ENCODE measurements at regions not wholly inside any gene's neighbourhood (a gene's known extent, or its start where the extent isn't known, plus 50 kb on each side); places are given as distances from the start of the nearest gene placed in this dataset.

DNA sequence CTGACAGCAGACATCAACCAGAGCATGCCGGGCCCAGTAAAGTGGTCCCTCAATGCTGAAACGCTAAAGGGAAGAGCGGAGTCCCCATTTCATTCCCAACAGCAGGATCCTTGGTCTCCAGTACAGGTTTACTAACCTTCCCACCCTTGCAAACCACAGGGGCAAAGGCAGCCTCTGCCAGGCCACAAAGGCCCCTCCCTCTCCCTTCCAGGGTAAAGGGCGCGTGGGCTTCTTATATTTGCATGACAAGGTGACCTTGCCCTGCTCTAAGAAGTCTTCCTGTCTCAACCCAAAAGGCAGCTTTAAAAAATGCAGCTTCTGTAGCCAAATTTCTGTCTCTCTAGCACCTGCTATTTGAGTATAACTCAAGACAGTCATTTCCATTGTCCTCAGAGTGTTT is 131.5 kb upstream of the PTCH1 start (continued):
- no peak for TF ChIP-seq SRSF9 (IDR thresholded peaks at IDR 0.05; ENCODE audit: borderline replicate concordance, insufficient read depth, low read depth, low read length, poor library complexity, severe bottlenecking)
- no peak for TF ChIP-seq ZIK1 (CRISPR knock-in tag; IDR thresholded peaks at IDR 0.05; ENCODE audit: borderline replicate concordance, low read depth)
- TF ChIP-seq ARID4A (CRISPR knock-in tag; IDR thresholded peaks at IDR 0.05; ENCODE audit: borderline replicate concordance) = no peak
- TF ChIP-seq ZNF670 (CRISPR knock-in tag; IDR thresholded peaks at IDR 0.05; ENCODE audit: borderline replicate concordance) = no peak
- TF ChIP-seq EEA1 (CRISPR knock-in tag; IDR thresholded peaks at IDR 0.05; ENCODE audit: borderline replicate concordance) = no peak

DNA sequence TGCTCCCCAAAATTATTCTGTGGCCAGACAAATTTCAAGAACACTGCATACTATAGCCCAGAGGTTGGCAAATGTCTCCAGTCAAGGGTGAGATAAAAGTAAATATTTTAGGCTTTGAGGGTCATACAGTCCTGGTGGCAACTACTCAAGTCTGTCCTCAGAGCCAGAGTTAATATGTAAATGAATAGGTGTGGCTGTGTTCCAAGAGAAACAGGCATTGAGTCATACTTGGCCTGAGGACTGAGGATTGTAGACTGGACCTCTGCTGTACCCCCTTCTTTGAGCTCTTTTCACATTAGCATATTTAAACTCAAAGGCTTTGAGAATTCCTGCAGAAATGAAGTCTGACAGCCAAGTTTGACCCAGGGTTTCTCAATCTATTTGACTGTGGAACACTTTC is 129.2 kb upstream of the PTCH1 start:
- in situ Hi-C loops (cut with HindIII; ENCODE audit: extremely low pct_ligation_motif_present, low pct_unique_long_range_greater_than_20kb) = no loop called here
- TF ChIP-seq, protein P1, sequence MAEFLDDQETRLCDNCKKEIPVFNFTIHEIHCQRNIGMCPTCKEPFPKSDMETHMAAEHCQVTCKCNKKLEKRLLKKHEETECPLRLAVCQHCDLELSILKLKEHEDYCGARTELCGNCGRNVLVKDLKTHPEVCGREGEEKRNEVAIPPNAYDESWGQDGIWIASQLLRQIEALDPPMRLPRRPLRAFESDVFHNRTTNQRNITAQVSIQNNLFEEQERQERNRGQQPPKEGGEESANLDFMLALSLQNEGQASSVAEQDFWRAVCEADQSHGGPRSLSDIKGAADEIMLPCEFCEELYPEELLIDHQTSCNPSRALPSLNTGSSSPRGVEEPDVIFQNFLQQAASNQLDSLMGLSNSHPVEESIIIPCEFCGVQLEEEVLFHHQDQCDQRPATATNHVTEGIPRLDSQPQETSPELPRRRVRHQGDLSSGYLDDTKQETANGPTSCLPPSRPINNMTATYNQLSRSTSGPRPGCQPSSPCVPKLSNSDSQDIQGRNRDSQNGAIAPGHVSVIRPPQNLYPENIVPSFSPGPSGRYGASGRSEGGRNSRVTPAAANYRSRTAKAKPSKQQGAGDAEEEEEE (CRISPR knock-in tag; IDR thresholded peaks at IDR 0.05; ENCODE audit: borderline replicate concordance) = no peak
- TF ChIP-seq HMG20A (CRISPR knock-in tag; IDR thresholded peaks at IDR 0.05; ENCODE audit: borderline replicate concordance) = no peak
- no peak for TF ChIP-seq HOXA3 (CRISPR knock-in tag; IDR thresholded peaks at IDR 0.05)
- no peak for TF ChIP-seq ZNF337 (CRISPR knock-in tag; IDR thresholded peaks at IDR 0.05; ENCODE audit: borderline replicate concordance, low read depth)
- no peak for TF ChIP-seq SOX6 (IDR thresholded peaks at IDR 0.05)
- TF ChIP-seq SOX6 (CRISPR knock-in tag; IDR thresholded peaks at IDR 0.05) = no peak
- TF ChIP-seq PAX8 (CRISPR knock-in tag; IDR thresholded peaks at IDR 0.05; ENCODE audit: borderline replicate concordance) = no peak
- TF ChIP-seq, protein P2, sequence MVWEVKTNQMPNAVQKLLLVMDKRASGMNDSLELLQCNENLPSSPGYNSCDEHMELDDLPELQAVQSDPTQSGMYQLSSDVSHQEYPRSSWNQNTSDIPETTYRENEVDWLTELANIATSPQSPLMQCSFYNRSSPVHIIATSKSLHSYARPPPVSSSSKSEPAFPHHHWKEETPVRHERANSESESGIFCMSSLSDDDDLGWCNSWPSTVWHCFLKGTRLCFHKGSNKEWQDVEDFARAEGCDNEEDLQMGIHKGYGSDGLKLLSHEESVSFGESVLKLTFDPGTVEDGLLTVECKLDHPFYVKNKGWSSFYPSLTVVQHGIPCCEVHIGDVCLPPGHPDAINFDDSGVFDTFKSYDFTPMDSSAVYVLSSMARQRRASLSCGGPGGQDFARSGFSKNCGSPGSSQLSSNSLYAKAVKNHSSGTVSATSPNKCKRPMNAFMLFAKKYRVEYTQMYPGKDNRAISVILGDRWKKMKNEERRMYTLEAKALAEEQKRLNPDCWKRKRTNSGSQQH (CRISPR knock-in tag; IDR thresholded peaks at IDR 0.05; ENCODE audit: low read depth) = no peak
- TF ChIP-seq, protein P3, sequence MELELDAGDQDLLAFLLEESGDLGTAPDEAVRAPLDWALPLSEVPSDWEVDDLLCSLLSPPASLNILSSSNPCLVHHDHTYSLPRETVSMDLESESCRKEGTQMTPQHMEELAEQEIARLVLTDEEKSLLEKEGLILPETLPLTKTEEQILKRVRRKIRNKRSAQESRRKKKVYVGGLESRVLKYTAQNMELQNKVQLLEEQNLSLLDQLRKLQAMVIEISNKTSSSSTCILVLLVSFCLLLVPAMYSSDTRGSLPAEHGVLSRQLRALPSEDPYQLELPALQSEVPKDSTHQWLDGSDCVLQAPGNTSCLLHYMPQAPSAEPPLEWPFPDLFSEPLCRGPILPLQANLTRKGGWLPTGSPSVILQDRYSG (CRISPR knock-in tag; IDR thresholded peaks at IDR 0.05) = no peak

More for the DNA sequence above, 129.2 kb upstream of the PTCH1 start:
- ChIA-PET POLR2A (no interaction called here), CTCF (ENCODE audit: low intra/inter-chr PET ratio, low total read pairs) (no interaction called here)
- no TSS peak for BruUV-seq (replicated peaks)
- no peaks in the 10 kb centered on the region for H3K9me3 ChIP-seq (ENCODE audit: low read length)
- H4K20me1 ChIP-seq (ENCODE audit: insufficient read depth, low read length) = no peaks in the 10 kb centered on the region
- H3K27ac ChIP-seq (ENCODE audit: extremely low read length, insufficient read depth, low read length) = no peak overlapping the region
- FAIRE-seq (no peak), ATAC-seq (no peak), DNase-seq (ENCODE audit: low spot score) (no peak)
- no peak overlapping the region for H2AFZ ChIP-seq (ENCODE audit: low read length)
- no peaks in the 10 kb centered on the region for H3K79me2 ChIP-seq (ENCODE audit: insufficient read depth, low read length)
- no peaks in the 10 kb centered on the region for H3K4me1 ChIP-seq (ENCODE audit: insufficient read depth, low read length)
- H3K36me3 ChIP-seq (replicated peaks in 1 of 2; ENCODE audit: control insufficient read depth in 1 of 2, insufficient read depth in 2 of 2, low read length in 2 of 2) = no peaks in the 10 kb centered on the region
- no peak overlapping the region for H3K4me2 ChIP-seq (ENCODE audit: low read depth, low read length)
- intact Hi-C loops (cut with micrococcal nuclease; ENCODE audit: unreplicated experiment) = no loop called here
- no peak overlapping the region for H3K4me3 ChIP-seq (replicated peaks in 1 of 3; ENCODE audit: insufficient read depth in 1 of 3, low read depth in 2 of 3, low read length in 3 of 3)
- no peak overlapping the region for H3K9ac ChIP-seq (ENCODE audit: insufficient read depth, low read depth, low read length)
- no peaks in the 10 kb centered on the region for H3K27me3 ChIP-seq (ENCODE audit: control insufficient read depth in 1 of 2, insufficient read depth in 2 of 2, low read length in 2 of 2)

All from HepG2 (cell line).